Upper lobe of right lung (tissue), 1 donor: ENCODE measurements at regions not wholly inside any gene's neighbourhood (a gene's known extent, or its start where the extent isn't known, plus 50 kb on each side); places are given as distances from the start of the nearest gene placed in this dataset.

Experiments
- ATAC-seq: fragments of 200-7000 bp; cut with Tn5 transposase; one replicate; pipeline ENCODE4 v1.9.1; 2020; ENCODE audit warnings: mild to moderate bottlenecking, moderate library complexity
- DNase-seq: peaks from one replicate; pipeline ENCODE4 v3.0.0-alpha.2; 2020
- H3K27ac ChIP-seq: fragments of 200-600 bp; one replicate; pipeline ENCODE4 v1.8.0; 2022
- H3K27me3 ChIP-seq: fragments of 200-600 bp; one replicate; pipeline ENCODE4 v1.8.0; 2022; ENCODE audit warnings: mild to moderate bottlenecking
- H3K36me3 ChIP-seq: fragments of 200-600 bp; one replicate; pipeline ENCODE4 v1.8.0; 2022
- H3K4me1 ChIP-seq: fragments of 200-600 bp; one replicate; pipeline ENCODE4 v1.8.0; 2022
- H3K4me3 ChIP-seq: fragments of 200-600 bp; one replicate; pipeline ENCODE4 v1.8.0; 2022; ENCODE audit warnings: mild to moderate bottlenecking
- H3K9me3 ChIP-seq: fragments of 200-600 bp; one replicate; pipeline ENCODE4 v1.8.0; 2022
- CTCF ChIP-seq: fragments of 200-600 bp; IDR thresholded peaks from one replicate; pipeline ENCODE4 v1.8.0; 2022; ENCODE audit warnings: antibody characterized with exemption
- intact Hi-C: fragments of 100-400 bp; cut with DNase I; formaldehyde crosslinking; loops from one replicate; pipeline ENCODE4 v1.11.0; 2022
- donor health status: DM: no; HTN: yes; CAD: no; lungs with severe emphysema.

GRCh38 chr6:143615785-143616184, 62.0 kb upstream of the PHACTR2 start:
- Histone ChIP-seq H3K4me3 (no peak overlapping the region), H3K27me3 (no peaks in the 10 kb centered on the region), H3K27ac (no peak overlapping the region), H3K4me1 (peaks cover 12% of the 10 kb centered on the region), H3K9me3 (no peaks in the 10 kb centered on the region), H3K36me3 (no peaks in the 10 kb centered on the region)
- TF ChIP-seq CTCF = no peak
- DNase-seq (no peak), ATAC-seq (no peak)
- intact Hi-C loops = no loop called here

DNA sequence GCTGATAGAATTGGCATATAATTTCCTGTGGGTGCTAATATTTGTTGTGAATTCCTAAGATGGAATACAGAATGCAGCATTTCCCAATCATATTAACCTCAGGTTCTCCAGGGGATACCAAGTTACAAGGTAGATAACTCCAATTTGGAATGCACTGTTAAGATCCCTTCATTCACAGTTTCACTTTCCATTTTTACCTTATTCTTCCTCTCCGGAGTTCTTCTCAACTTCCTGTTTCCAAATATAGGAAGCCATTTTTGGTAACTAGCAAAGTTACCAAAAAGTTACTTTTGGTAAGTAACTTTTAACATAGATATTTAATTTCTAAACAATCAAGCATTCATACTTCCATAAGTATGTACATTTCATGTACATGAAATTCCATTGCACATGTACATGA, 63.5 kb upstream of the PHACTR2 start:
- intact Hi-C loops = no loop called here
- Histone ChIP-seq H3K36me3 (no peaks in the 10 kb centered on the region), H3K27me3 (no peaks in the 10 kb centered on the region), H3K4me1 (peaks cover 7% of the 10 kb centered on the region), H3K9me3 (no peaks in the 10 kb centered on the region), H3K4me3 (peak overlapping the region; percentile 28), H3K27ac (no peak overlapping the region)
- ATAC-seq (no peak), DNase-seq (no peak)
- TF ChIP-seq CTCF = no peak

DNA sequence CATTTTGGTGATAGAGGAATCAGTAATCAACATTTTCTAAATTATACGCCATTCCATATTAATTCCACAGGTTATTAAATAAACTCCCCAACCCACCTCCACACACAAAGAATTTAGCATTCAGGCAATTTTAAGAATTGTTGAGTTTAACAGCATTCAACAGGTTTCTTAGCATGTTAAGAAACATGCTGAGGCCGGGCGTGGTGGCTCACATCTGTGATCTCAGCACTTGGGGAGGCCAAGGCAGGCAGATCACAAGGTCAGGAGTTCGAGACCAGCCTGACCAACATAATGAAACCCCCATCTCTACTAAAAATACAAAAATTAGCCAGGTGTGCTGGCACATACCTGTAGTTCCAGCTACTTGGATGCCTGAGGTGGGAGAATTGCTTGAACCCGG, 64.0 kb upstream of the PHACTR2 start:
- no peaks in the 10 kb centered on the region for H3K9me3 ChIP-seq
- H3K4me1 ChIP-seq = peaks cover 7% of the 10 kb centered on the region
- DNase-seq (no peak), ATAC-seq (no peak)
- no peaks in the 10 kb centered on the region for H3K27me3 ChIP-seq
- peak overlapping the region; percentile 28 for H3K4me3 ChIP-seq
- H3K36me3 ChIP-seq = no peaks in the 10 kb centered on the region
- intact Hi-C loops = no loop called here
- no peak for TF ChIP-seq CTCF
- H3K27ac ChIP-seq = no peak overlapping the region

DNA sequence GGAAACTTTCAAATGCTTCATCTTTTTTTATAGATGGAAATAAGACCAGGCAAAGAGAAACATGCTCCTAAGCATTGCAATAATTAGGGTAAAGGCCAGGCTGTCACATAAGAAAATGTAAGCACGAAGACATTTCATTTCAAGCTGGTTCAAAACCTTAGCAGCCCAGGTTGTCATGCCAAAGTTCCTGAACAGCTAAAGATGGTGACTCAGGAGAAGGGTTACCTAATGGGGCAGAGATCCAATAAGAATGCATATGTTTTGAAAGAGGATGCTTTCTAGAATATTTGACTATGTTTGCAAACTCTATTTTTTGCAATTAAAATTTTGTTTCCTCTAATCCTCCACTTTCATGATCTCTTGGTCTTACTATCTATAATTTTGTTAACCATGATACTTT, 65.6 kb upstream of the PHACTR2 start:
- no peak for TF ChIP-seq CTCF
- Histone ChIP-seq H3K36me3 (no peaks in the 10 kb centered on the region), H3K27me3 (no peaks in the 10 kb centered on the region), H3K27ac (no peak overlapping the region), H3K4me3 (no peak overlapping the region), H3K4me1 (peaks cover 7% of the 10 kb centered on the region), H3K9me3 (no peaks in the 10 kb centered on the region)
- intact Hi-C loops = no loop called here
- no peak for DNase-seq
- no peak for ATAC-seq

- intact Hi-C loops = no loop called here
- Histone ChIP-seq H3K27ac (no peak overlapping the region), H3K27me3 (no peaks in the 10 kb centered on the region), H3K4me1 (peaks cover 7% of the 10 kb centered on the region), H3K4me3 (no peak overlapping the region), H3K9me3 (no peaks in the 10 kb centered on the region), H3K36me3 (no peaks in the 10 kb centered on the region)
- DNase-seq = no peak
- no peak for TF ChIP-seq CTCF
- ATAC-seq = no peak
Measured at GRCh38 chr6:143611580-143611979, 66.2 kb upstream of the PHACTR2 start.

DNA sequence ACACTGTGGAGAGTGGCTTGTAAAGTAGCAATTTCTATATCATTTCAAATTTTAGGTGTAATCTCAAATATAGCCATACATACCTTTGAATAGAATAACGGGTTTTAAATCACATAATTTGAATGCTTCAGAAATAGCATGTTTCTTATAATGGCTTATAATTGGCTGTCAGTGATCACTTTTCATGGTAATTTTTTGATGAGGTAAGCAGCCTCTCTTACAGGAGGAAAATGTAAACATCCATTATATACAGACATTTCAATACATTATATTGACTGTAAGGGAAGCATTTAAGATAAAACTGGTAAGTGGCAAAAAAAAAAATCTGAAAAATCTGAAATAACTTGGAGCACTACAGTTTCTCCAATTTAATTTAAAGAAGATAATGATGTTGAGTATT, 67.8 kb upstream of the PHACTR2 start:
- Histone ChIP-seq H3K4me1 (peaks cover 7% of the 10 kb centered on the region), H3K36me3 (no peaks in the 10 kb centered on the region), H3K9me3 (no peaks in the 10 kb centered on the region), H3K4me3 (no peak overlapping the region), H3K27me3 (no peaks in the 10 kb centered on the region), H3K27ac (no peak overlapping the region)
- intact Hi-C loops = no loop called here
- DNase-seq (no peak), ATAC-seq (no peak)
- no peak for TF ChIP-seq CTCF
